GM18502 (cell line): ENCODE measurements at regions not wholly inside any gene's neighbourhood (a gene's known extent, or its start where the extent isn't known, plus 50 kb on each side); places are given as distances from the start of the nearest gene placed in this dataset.
A peak's percentile ranks its signal among the peaks of the same experiment; 100 is the strongest.
"Not testable (repeated sequence)": the region's sequence is repeated elsewhere in the genome, so short reads cannot be mapped to it uniquely, and the experiment has no call there.

Source experiments
- ATAC-seq: cut with Tn5 transposase; IDR thresholded peaks from one replicate; pipeline ENCODE4 v1.9.1; 2021; ENCODE audit warnings: mild to moderate bottlenecking; ENCODE audit not compliant: unreplicated experiment, poor library complexity

GRCh38 chr2:185245216-185245615, 493.4 kb upstream of the FSIP2 start:
- ATAC-seq: no peak

DNA sequence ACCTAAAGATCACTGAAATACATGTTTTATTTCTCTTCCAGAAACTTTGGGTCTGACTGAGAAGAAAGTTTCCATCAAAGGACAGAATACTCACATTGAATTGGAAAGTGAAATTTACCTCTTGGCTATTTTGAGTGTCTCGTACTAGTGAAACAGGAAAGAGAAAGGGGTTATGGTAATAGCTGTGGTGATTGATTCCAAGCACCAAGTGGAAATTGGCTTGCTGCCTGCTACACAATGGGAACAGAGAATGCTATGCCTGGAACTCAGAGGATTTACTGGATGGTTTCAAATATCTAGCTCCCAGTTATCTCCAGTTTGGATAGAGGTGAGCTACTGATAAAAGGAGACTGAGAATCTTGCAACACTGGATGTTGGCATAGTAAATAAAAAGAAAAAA, 492.8 kb upstream of the FSIP2 start:
- ATAC-seq: no peak

- no peak for ATAC-seq
Measured at GRCh38 chr2:185246717-185247116, 491.9 kb upstream of the FSIP2 start.

DNA sequence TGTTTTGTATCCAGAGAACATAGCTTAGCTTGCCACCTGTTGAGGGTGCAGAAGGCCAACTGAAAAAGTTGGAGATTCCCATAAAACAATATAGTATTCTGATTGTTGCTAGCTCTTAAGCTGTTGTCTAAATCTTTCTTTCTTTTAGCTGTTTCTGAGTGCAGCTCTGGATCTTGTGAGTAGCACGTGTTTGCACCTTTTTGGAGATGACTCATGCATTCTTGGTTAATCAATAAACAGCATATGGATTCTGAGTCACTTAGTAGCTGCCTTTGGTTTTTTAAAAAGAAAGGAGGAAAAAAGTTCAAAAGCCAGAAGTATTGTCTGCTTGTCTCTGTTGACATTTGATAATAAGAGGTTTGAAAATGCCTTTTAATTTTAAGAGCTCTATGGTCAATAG, 483.0 kb upstream of the FSIP2 start:
- no peak for ATAC-seq

- ATAC-seq: no peak
Measured at GRCh38 chr2:185265747-185266146, 472.9 kb upstream of the FSIP2 start.

DNA sequence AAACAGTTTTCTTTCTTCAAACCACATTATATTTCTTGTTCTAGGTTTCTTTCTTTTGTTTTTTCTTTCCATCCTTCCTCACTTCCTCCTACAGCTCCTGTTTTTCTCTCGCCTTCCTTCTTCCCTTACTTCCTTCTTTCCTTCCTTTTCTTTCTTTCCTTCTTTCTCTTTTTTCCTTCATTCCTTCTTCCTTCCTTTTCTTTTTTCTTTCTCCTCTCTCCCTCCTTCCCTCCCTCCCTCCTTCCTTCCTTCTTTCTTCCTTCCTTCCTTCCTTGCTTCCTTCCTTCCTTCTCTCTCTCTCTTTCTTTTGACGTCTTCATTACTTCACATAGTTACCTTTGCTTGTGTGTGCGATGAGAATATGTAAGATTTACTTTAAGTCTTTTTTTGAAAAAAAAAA, 470.0 kb upstream of the FSIP2 start:
- ATAC-seq: no peak

GRCh38 chr2:185274718-185275484, 463.7 kb upstream of the FSIP2 start:
- ATAC-seq: no peak

GRCh38 chr2:185275979-185276378, 462.6 kb upstream of the FSIP2 start:
- not testable (repeated sequence) for ATAC-seq

- ATAC-seq: no peak
Measured at GRCh38 chr2:185278761-185279160, 459.8 kb upstream of the FSIP2 start.

- ATAC-seq: no peak
Measured at GRCh38 chr2:185279999-185280398, 458.6 kb upstream of the FSIP2 start.

- no peak for ATAC-seq
Measured at GRCh38 chr2:185284696-185285095, 453.9 kb upstream of the FSIP2 start.

- not testable (repeated sequence) for ATAC-seq
Measured at GRCh38 chr2:185290012-185290411, 448.6 kb upstream of the FSIP2 start.

- ATAC-seq: peak; percentile 99
Measured at GRCh38 chr2:185291035-185291647, 447.5 kb upstream of the FSIP2 start.

- no peak for ATAC-seq
Measured at GRCh38 chr2:185299867-185300266, 438.7 kb upstream of the FSIP2 start.

GRCh38 chr2:185306119-185306518, 432.5 kb upstream of the FSIP2 start:
- no peak for ATAC-seq

GRCh38 chr2:185316383-185316782, 422.2 kb upstream of the FSIP2 start:
- ATAC-seq: peak; percentile 67

- ATAC-seq: no peak
Measured at GRCh38 chr2:185318271-185318724, 420.3 kb upstream of the FSIP2 start.

DNA sequence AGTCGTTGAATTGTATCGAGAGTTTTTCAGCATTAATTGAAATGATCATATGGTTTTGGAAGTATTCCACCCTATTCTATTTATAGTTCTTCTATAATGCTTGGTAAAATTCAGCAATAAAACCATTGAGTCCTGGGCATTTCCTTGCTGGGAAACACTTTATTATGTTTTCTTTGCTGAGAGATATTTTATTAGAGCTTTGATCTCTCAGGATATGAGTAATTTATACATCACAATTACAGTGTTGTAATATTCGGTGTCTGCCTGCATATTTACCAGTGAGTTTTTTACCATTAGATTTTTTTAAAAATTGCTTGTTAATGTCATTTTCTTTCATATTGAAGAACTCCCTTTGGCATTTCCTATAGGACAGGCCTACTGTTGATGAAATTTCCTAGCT, 402.7 kb upstream of the FSIP2 start:
- ATAC-seq: no peak

DNA sequence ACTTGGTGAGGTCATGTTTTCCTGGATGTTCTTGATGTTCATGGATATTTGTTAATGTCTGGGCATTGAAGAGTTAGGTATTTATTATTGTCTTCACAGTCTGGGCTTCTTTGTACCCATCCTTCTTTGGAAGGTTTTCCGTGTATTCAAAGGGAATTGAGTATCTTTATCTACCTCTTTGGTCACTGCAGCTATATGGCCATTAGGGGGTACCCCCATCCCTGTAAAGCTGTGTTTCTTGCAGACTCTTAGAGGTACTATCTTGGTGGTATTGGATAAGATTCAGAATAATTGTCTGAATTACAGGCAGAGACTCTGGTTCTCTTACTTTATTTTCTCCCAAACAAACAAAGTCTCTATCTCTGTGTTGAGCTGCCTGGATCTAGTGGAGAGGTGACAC, 401.6 kb upstream of the FSIP2 start:
- ATAC-seq: no peak

GRCh38 chr2:185338104-185338503, 400.5 kb upstream of the FSIP2 start:
- no peak for ATAC-seq

DNA sequence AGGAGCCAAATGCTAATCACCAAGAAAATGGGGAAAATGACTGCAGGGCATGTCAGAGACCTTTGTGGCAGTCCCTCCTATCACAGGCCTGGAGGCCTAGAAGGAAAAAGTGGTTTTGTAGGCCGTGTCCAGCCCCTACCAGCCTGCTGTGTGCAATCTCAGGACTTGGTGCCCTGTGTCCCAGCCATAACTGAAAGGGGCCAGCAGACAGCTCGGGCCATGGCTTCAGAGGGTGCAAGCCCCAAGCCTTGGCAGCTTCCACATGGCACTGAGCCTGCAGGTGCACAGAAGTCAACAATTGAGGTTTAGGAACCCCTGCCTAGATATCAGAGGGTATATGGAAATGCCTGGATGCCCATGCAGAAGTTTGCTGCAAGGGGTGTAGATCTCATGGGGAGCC, 391.2 kb upstream of the FSIP2 start:
- ATAC-seq: no peak

DNA sequence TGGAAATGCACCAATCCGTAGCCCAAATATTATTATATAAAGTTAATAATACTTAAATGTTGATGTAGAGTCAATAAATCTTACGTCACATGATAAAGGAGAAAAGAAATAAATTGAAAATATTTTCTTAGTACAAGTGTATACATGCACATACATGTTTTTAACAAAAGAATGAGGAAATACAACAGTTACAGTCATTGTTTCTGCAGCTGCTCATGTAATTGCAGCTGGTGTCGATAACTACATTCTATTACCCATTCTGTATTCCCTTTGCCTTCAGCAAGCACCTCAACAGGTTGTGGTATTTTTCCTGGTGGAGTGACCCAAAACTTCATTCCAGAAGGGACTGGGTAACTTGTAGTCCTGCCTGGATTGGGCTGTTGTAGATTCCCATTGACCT, 377.8 kb upstream of the FSIP2 start:
- ATAC-seq: no peak
